Stomach (tissue), 8 donors: ENCODE measurements at regions not wholly inside any gene's neighbourhood (a gene's known extent, or its start where the extent isn't known, plus 50 kb on each side); places are given as distances from the start of the nearest gene placed in this dataset.

Experiments
- DNase-seq, 2 donors: peaks; one replicate each; pipeline versions ENCODE4 v3.0.0 to v3.0.0-alpha.2; 2013 to 2019
- H3K27ac ChIP-seq, 5 donors: fragments of 200-600 bp in 4 of 5; sonication (generic) in 4 of 5; one replicate each; pipeline ENCODE4 v1.5.1; 2013 to 2019; ENCODE audit warnings: mild to moderate bottlenecking in 1 of 5, moderate library complexity in 1 of 5
- H3K27me3 ChIP-seq, 3 donors: fragments of 200-600 bp; sonication (generic); one replicate each; pipeline ENCODE4 v1.5.1; 2017 to 2019; ENCODE audit warnings: mixed run types in 1 of 3
- H3K36me3 ChIP-seq, 4 donors: fragments of 200-600 bp; sonication (generic); 1 replicate in 3 of 4; 2 replicates in 1 of 4; pipeline ENCODE4 v1.5.1; 2016 to 2019
- H3K4me1 ChIP-seq, 4 donors: fragments of 200-600 bp; sonication (generic); one replicate each; pipeline ENCODE4 v1.5.1; 2016 to 2019
- H3K4me3 ChIP-seq, 4 donors: fragments of 200-600 bp; sonication (generic) in 3 of 4; one replicate each; pipeline ENCODE4 v1.5.1; 2016 to 2019; ENCODE audit warnings: mild to moderate bottlenecking in 1 of 4
- H3K9me3 ChIP-seq, 4 donors: fragments of 200-600 bp; sonication (generic); one replicate each; pipeline ENCODE4 v1.5.1; 2016 to 2019
- CTCF ChIP-seq, 7 experiments: fragments of 450-650 bp in 4 of 7; fragments of 200-600 bp in 3 of 7; sonication (generic) in 3 of 7; IDR thresholded peaks; one replicate each; pipeline ENCODE4 v1.5.1; 2016 to 2019; ENCODE audit warnings: antibody characterized with exemption in 7 of 7, control low read depth in 2 of 7, mild to moderate bottlenecking in 1 of 7
- EP300 ChIP-seq: sonication (generic); formaldehyde crosslinking; IDR thresholded peaks from one replicate; pipeline ENCODE4 v1.6.1; 2017; ENCODE audit warnings: antibody characterized with exemption
- POLR2A ChIP-seq, 4 donors: fragments of 450-650 bp; IDR thresholded peaks; one replicate each; pipeline ENCODE4 v1.6.1; 2016; ENCODE audit warnings: antibody characterized with exemption in 4 of 4, control low read depth in 2 of 4, mild to moderate bottlenecking in 1 of 4, moderate library complexity in 1 of 4
- POLR2AphosphoS5 ChIP-seq, 3 donors: sonication (generic); formaldehyde crosslinking; IDR thresholded peaks; one replicate each; pipeline ENCODE4 v1.6.1; 2016; ENCODE audit warnings: antibody characterized with exemption in 3 of 3
- WGBS, 5 donors: extraction: QIAGEN DNeasy Blood & Tissue Kit in 3 of 5; methylation state at CpG; one replicate each; pipeline versions ENCODE4 v1.1.5 to v1.1.7; 2013 to 2018; 5-methylcytosine and 5-hydroxymethylcytosine counted together
- intact Hi-C: fragments of 100-400 bp; cut with DNase I; formaldehyde crosslinking; loops from one replicate; pipeline ENCODE4 v1.15.1; 2023; ENCODE audit warnings: low total_unique reads
- donor health status: healthy with polysubstance abuse.
- donor health status: Bipolar disorder and iron deficiency.
- donor health status: healthy.

GRCh38 chr3:152718810-152719209, 116.1 kb upstream of the P2RY1 start:
- Histone ChIP-seq H3K4me1 (no peaks in the 10 kb centered on the region), H3K36me3 (no peaks in the 10 kb centered on the region), H3K27me3 (no peaks in the 10 kb centered on the region), H3K9me3 (no peaks in the 10 kb centered on the region), H3K27ac (no peak overlapping the region), H3K4me3 (no peak overlapping the region)
- TF ChIP-seq POLR2AphosphoS5 (IDR thresholded peaks at IDR 0.05) (no peak), EP300 (no peak), POLR2A (IDR thresholded peaks at IDR 0.05) (no peak), CTCF (IDR thresholded peaks at IDR 0.05) (no peak)
- DNase-seq = no peak
- intact Hi-C loops = no loop called here

GRCh38 chr3:152719264-152719663, 115.7 kb upstream of the P2RY1 start:
- intact Hi-C loops = no loop called here
- H3K4me1 ChIP-seq = no peaks in the 10 kb centered on the region
- H3K4me3 ChIP-seq = no peak overlapping the region
- no peak overlapping the region for H3K27ac ChIP-seq
- no peaks in the 10 kb centered on the region for H3K9me3 ChIP-seq
- no peaks in the 10 kb centered on the region for H3K36me3 ChIP-seq
- DNase-seq = no peak
- WGBS, 5 donors = 53 to 64% (median 55%) methylated on average over 2 of the region's 2 CpGs
- TF ChIP-seq POLR2A (IDR thresholded peaks at IDR 0.05) (no peak), EP300 (no peak), CTCF (IDR thresholded peaks at IDR 0.05) (no peak), POLR2AphosphoS5 (IDR thresholded peaks at IDR 0.05) (no peak)
- no peaks in the 10 kb centered on the region for H3K27me3 ChIP-seq

GRCh38 chr3:152720951-152721718, 113.8 kb upstream of the P2RY1 start:
- no peak for TF ChIP-seq POLR2AphosphoS5 (IDR thresholded peaks at IDR 0.05)
- no peak for TF ChIP-seq EP300
- TF ChIP-seq CTCF (IDR thresholded peaks at IDR 0.05) = no peak
- TF ChIP-seq POLR2A (IDR thresholded peaks at IDR 0.05) = no peak
- H3K4me3 ChIP-seq = no peak overlapping the region
- intact Hi-C loops = no loop called here
- H3K9me3 ChIP-seq = no peaks in the 10 kb centered on the region
- H3K4me1 ChIP-seq = no peaks in the 10 kb centered on the region
- no peaks in the 10 kb centered on the region for H3K27me3 ChIP-seq
- WGBS, 5 donors = 77 to 83% (median 79%) methylated on average over 4 of the region's 4 CpGs
- H3K27ac ChIP-seq = no peak overlapping the region
- DNase-seq = no peak
- H3K36me3 ChIP-seq = no peaks in the 10 kb centered on the region

GRCh38 chr3:152724270-152724669, 110.7 kb upstream of the P2RY1 start:
- Histone ChIP-seq H3K36me3 (no peaks in the 10 kb centered on the region), H3K4me1 (no peaks in the 10 kb centered on the region), H3K27me3 (no peaks in the 10 kb centered on the region), H3K4me3 (no peak overlapping the region), H3K27ac (no peak overlapping the region), H3K9me3 (no peaks in the 10 kb centered on the region)
- DNase-seq = no peak
- 79 to 86% (median 83%) methylated on average over 1 of the region's 1 CpG for WGBS, 5 donors
- intact Hi-C loops = no loop called here
- no peak for TF ChIP-seq CTCF (IDR thresholded peaks at IDR 0.05)
- TF ChIP-seq POLR2AphosphoS5 (IDR thresholded peaks at IDR 0.05) = no peak
- TF ChIP-seq POLR2A (IDR thresholded peaks at IDR 0.05) = no peak
- TF ChIP-seq EP300 = no peak
